HEK293 (cell line): ENCODE measurements at regions not wholly inside any gene's neighbourhood (a gene's known extent, or its start where the extent isn't known, plus 50 kb on each side); places are given as distances from the start of the nearest gene placed in this dataset.

ENCODE experiments used
- ATF2 ChIP-seq: fragments of 450-650 bp; formaldehyde crosslinking; IDR thresholded peaks from 2 replicates; pipeline ENCODE4 v1.5.1; 2016; ENCODE audit warnings: missing biosample characterization, missing genetic modification characterization, low read depth
- CTCF ChIP-seq: fragments of 450-650 bp; formaldehyde crosslinking; IDR thresholded peaks from 2 replicates; pipeline ENCODE4 v1.5.1; 2016; ENCODE audit warnings: missing biosample characterization, missing genetic modification characterization
- KLF8 ChIP-seq: fragments of 450-650 bp; formaldehyde crosslinking; IDR thresholded peaks from 2 replicates; pipeline ENCODE4 v1.5.1; 2016; ENCODE audit warnings: missing biosample characterization, missing genetic modification characterization
- KLF9 ChIP-seq: fragments of 450-650 bp; formaldehyde crosslinking; IDR thresholded peaks from 2 replicates; pipeline ENCODE4 v1.5.1; 2016; ENCODE audit warnings: missing biosample characterization, missing genetic modification characterization, low read depth
- REST ChIP-seq: fragments of 450-650 bp; formaldehyde crosslinking; IDR thresholded peaks from 2 replicates; pipeline ENCODE4 v1.5.1; 2016; ENCODE audit warnings: missing biosample characterization, missing genetic modification characterization
- YY2 ChIP-seq: fragments of 450-650 bp; formaldehyde crosslinking; IDR thresholded peaks from 2 replicates; pipeline ENCODE4 v1.5.1; 2016; ENCODE audit warnings: missing biosample characterization, missing genetic modification characterization
- ZNF274 ChIP-seq, 2 experiments: fragments of 200-500 bp in 1 of 2; fragments of 450-650 bp in 1 of 2; sonication (Bioruptor generic) in 1 of 2; formaldehyde crosslinking in 1 of 2; IDR thresholded peaks; 2 replicates each; pipeline versions ENCODE4 v1.5.1 to v1.6.1; 2014 to 2016; ENCODE audit warnings: borderline replicate concordance in 1 of 2, inconsistent platforms in 1 of 2, low read length in 1 of 2, missing biosample characterization in 1 of 2, missing genetic modification characterization in 1 of 2
- ZNF433 ChIP-seq: fragments of 450-650 bp; formaldehyde crosslinking; IDR thresholded peaks from 2 replicates; pipeline ENCODE4 v1.5.1; 2016; ENCODE audit warnings: missing biosample characterization, missing genetic modification characterization, low read depth
- ZNF785 ChIP-seq: fragments of 450-650 bp; formaldehyde crosslinking; IDR thresholded peaks from 2 replicates; pipeline ENCODE4 v1.5.1; 2016; ENCODE audit warnings: missing biosample characterization, missing genetic modification characterization

GRCh38 chr5:62005551-62005950 lies 300.5 kb upstream of the KIF2A start:
- TF ChIP-seq KLF9: no peak
- no peak for TF ChIP-seq ZNF785 (tag by site-specific recombination)
- no peak for TF ChIP-seq CTCF (tag by site-specific recombination)
- TF ChIP-seq ZNF433 (tag by site-specific recombination): no peak
- no peak for TF ChIP-seq REST (tag by site-specific recombination)
- no peak for TF ChIP-seq ZNF274 (IDR thresholded peaks at IDR 0.05; ENCODE audit: low read length)
- TF ChIP-seq ZNF274 (tag by site-specific recombination; IDR thresholded peaks at IDR 0.05; ENCODE audit: borderline replicate concordance): no peak
- TF ChIP-seq ATF2: no peak
- TF ChIP-seq KLF8 (tag by site-specific recombination): no peak
- TF ChIP-seq YY2 (tag by site-specific recombination): no peak
